GM18499 (cell line): ENCODE measurements at regions not wholly inside any gene's neighbourhood (a gene's known extent, or its start where the extent isn't known, plus 50 kb on each side); places are given as distances from the start of the nearest gene placed in this dataset.

Experiments used
- ATAC-seq: cut with Tn5 transposase; IDR thresholded peaks from one replicate; pipeline ENCODE4 v1.9.1; 2021; ENCODE audit warnings: moderate number of reproducible peaks; ENCODE audit not compliant: insufficient read depth, unreplicated experiment

DNA sequence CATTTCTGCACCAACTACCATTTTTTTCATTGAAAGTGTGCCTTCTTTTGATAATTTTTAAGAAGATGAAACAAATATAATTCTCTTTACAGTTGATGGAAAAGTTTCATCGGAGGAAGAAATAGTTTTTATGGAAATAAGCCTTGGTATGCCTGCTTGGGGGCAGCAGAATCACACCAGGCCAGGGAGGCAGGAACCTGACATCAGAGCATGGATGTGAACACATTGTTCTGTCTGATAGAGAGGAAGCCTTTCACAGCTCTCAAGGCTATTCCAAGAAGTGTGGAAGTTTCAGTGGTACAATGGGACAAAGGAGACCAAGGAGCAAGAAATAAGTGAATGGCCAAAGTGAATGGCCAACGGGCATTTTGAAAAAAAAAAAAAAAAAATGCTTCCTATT lies 162.2 kb upstream of the KCNK2 start:
- ATAC-seq, result no peak

DNA sequence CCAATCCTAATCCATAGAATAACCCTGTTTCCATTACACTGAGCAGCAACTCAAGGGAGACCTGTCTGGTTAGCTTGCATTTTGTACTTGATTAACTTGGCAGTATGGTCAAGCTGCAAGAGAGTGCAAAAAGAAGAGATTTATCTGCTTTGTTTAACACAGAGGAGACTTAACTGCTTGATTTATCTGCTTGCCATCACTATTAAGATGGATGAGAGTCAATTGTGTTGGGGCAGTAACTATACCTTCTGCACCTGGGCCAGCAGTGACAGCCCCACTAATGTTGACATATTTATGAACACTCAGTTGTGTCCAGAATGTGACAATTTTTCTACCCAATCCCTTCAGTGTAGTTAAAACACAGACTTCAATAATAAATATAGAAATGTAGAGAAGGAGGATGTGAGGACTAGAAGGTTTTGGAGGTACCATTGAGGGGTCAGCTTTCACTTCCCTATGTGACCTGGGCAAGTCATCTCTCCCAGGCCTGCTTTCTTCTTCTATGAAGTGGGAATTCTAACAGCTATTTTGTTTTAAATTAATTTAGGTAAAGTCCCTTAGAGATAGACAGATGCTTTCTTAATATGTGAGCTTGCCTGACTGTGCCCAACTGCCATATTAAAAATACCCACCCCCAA lies 159.1 kb upstream of the KCNK2 start:
- no peak for ATAC-seq

DNA sequence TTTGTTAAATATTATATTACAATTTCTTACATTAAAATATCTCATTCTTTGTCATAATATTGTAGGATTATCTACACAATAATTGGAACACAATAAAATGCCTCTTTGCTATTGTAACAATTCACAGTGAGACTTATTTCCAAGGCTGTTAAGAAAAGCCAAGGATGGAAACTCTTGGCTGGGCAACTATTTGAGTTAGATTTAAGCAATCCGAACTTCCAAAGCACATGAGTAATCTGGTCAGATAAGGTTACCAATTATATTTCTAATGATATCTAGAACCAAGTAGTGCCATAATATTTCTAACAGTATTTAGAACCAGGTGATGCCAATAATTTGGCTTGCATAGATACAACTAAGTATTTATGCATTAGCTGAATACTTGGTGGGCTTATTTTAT lies 154.7 kb upstream of the KCNK2 start:
- no peak for ATAC-seq

- ATAC-seq, result no peak
Observed at GRCh38 chr1:214928574-214928973, 154.0 kb upstream of the KCNK2 start.

DNA sequence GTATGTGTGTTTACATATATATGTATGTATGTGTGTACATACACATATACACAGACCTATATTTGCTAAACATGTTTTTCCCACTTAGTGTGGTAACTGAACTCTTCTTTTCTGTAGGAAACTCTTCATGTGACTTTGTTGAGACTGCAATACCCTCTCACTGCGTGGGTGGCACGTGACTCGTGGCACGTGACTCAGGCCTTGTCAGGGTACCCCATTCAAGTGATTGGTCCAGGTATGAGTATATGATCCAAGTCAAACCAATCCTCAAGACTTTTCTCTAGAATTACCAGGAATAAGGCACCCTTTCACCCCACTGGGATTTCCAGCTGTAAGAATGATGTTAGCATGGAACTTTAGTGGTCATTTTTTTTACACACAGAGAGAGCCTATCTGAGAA lies 149.2 kb upstream of the KCNK2 start:
- ATAC-seq, result no peak

DNA sequence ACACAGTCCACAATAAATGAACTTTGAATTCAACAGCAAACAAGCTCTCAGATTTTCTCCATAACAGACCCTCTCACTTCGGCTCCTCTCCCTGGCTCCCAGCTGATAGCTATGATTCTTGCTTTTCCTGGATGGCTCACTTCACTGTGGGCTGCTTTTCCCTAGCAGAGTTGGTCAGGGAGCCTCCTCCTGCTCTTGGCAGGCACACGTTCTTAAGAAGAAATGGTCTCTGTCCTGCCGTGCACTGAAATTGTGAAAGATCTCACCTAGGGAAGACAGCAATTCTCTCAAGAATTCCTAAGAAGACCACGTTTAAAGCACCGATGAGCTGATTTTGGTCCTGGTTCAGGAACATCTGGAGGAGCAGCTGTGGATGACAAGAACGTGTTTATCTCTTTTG lies 148.5 kb upstream of the KCNK2 start:
- no peak for ATAC-seq

DNA sequence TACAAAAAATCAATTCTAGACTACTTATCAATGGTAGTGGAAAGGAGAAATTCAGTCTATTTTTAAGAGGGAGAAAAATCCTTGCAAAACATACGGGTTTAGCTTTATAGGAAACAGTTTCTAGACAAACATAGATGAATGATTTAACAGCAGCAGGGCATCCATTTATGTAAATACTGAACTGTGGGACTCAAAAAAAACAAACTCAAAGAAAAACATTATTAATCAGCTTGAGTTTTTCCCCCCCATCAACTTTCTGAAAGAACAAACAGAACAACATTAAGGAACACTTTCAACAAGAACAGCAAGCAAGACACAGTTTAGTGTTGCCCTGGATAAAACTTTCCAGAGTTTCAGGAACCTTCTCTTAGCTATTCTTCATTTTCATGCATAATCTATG lies 147.3 kb upstream of the KCNK2 start:
- no peak for ATAC-seq

DNA sequence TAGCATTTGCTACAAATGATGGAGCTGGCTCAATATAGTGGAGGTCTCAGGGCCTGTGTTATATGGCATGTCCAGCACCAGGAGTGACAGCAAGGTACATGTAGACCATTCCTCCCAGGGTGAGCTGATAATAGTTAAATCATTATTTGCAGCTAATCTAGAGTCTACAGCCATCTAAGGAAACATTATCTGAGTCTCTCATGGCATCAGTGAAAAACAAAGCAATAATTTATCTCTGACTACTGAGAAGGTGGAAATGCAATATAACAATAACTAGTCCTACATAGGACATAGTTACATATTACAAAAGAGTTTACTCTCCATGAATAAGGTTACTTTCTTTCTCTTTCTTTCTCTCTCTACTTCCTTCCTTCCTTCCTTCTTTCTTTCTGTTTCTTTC lies 143.4 kb upstream of the KCNK2 start:
- ATAC-seq, result no peak

DNA sequence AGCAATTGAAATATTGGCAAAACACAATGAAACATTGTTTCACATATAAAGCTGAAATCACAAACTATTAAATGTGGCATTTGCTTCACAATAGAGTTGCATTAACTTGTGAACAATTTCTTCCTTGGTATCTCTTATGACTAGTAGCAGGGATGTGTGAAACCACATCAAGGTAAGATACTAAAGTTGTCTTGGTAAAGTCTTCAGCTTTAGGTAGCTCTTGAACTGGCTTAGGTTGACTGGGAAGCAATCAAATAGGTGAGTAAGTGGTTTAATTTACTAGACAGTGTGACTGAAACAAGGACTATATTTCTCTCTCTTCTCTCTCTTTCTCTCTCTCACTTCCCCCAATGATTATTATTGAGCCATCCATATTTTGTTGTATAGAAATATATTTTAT lies 141.5 kb upstream of the KCNK2 start:
- no peak for ATAC-seq

DNA sequence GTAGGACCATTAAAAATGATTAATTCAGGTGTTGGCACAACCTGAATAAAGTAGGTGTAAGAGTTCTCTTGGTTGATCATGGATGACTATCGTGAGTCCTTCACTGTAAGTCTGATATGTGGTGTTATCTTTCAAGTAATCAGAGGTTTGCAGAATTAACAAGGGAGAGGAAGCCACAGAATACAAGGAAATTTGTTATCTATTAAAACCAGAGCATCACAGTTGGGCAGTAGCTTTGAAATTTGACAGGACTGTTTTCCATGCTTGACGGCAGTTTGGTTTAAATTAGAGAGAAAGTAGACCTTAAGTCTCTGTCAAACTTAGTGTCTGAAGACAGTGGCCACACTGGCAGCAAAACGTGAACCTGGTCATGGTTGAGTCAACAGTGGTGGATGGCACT lies 139.5 kb upstream of the KCNK2 start:
- ATAC-seq, result no peak

DNA sequence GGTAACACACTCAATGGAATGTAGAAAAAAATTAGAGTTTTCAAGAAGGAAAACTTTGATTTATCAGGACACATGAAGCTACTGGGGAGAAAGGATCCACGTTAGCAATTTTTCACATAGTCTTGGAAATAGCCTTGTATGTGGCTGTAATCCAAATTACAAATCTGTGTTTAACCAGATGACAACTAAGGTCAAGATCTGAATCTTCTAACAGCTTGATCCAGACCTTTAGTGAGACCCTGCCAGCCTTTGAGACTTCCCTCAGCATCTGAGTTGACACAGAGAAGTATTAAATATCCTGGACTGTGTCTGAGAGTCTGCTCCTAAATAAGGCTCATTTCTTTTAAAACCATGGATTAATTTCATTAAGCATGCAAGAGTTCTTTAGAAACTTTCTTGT lies 135.9 kb upstream of the KCNK2 start:
- no peak for ATAC-seq

DNA sequence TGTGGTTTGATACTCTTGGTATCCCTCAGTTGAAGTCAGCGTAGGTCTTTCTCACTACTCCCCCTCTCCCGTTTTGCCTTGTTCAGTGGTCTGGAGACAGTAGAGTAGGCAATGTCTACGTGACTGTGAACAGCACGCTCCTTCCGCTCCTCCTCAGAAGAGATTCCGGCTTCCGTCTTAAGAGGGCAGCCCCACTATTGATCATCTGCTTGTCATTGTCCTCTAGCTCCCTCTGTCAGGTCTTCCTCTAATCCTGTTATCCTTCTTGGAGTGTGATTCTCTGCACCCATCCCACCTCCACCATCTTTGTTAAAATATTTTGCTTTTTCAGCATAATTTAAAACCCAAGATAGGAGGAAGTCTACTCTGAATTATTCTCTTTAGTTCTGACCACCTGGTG lies 129.9 kb upstream of the KCNK2 start:
- ATAC-seq, result no peak

DNA sequence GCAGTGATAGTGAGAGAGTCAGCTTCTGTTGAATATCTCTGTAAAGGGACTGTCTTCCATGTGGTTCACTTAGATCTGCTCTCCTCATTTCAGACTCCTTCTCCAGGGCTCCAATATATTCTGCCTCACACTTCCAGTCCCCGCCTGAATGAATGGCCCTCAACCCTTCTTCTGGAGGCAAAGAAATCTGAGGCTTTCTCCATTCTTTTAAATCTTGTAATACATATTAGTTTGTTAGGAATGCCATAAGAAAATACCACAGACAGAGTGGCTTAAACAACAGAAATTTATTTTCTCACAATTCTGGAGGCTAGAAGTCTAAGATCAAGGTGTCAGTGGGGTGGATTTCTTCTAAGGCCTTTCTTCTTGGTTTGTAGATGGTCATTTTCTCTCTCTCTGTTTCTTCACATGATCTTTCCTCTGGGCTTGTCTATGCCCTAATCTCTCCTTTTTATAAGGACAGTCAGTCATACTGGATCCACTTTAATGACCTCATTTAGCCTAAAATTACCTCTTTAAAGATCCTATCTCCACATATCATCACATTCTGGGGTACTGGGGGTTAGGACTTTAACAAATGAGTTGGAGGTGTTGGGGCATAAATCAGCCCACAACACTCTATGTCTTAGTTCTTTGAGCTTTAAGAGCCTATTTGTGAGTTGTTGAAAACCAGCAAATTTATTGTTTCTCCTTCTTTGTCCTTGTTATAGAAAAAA lies 128.5 kb upstream of the KCNK2 start:
- ATAC-seq, result no peak

- no peak for ATAC-seq
Observed at GRCh38 chr1:214954617-214954949, 128.0 kb upstream of the KCNK2 start.

DNA sequence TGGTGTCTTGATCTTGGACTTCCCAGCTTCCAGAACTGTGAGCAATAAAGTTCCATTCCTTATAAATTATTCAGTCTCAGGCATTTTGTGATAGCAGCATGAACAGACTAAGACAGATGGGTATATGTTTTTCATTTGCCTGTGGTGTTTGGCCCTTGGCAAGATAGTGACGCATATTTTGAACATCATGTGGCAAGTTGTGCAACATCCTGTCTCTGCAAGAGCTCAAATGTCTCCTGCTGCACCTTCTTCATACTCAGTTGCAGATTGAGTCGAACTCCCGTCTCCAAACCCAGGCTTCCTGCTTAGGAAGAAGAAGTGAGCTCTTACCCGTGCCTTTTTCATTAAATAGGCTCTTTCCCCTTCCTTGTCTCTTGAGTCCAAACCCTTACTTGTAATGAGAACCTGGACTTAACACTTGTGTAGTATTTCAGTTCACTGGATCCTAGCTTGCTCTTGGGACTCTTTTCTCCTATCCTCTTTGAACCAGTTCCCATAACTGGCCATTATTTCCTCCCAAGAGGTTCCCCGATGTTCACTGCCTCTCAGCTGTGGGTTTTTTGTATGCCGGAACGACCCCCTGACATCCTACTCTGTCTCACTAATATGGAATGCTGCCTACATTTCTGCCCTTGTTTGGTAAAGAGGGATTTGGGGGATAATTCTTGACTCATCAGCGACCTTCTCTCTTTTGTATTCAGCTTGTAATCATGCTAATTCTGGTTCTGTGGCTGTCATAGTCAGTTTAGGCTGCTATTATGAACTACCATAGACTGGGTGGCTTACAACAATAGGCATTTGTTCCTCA lies 125.0 kb upstream of the KCNK2 start:
- no peak for ATAC-seq

- ATAC-seq, result no peak
Observed at GRCh38 chr1:214958486-214958885, 124.1 kb upstream of the KCNK2 start.

DNA sequence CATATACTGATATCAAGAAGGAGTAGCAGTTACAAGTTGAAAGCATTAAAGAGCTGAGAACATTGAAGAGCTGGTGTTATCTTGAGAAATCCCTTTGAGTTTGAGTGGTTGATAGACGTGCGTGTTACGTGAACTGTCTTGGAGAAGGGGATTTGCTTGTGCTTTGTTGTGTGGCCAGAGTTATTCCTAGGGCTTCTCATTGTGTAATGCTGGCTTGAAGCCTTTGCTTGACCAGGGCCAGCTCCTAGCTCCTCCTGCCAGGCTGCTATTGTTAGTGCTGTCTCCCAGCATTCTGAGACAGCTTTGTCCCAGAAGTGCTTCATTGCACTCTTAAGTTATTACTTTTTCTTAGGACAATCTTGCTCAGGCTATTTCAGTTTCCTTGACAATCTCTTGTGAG lies 116.2 kb upstream of the KCNK2 start:
- ATAC-seq, result no peak

DNA sequence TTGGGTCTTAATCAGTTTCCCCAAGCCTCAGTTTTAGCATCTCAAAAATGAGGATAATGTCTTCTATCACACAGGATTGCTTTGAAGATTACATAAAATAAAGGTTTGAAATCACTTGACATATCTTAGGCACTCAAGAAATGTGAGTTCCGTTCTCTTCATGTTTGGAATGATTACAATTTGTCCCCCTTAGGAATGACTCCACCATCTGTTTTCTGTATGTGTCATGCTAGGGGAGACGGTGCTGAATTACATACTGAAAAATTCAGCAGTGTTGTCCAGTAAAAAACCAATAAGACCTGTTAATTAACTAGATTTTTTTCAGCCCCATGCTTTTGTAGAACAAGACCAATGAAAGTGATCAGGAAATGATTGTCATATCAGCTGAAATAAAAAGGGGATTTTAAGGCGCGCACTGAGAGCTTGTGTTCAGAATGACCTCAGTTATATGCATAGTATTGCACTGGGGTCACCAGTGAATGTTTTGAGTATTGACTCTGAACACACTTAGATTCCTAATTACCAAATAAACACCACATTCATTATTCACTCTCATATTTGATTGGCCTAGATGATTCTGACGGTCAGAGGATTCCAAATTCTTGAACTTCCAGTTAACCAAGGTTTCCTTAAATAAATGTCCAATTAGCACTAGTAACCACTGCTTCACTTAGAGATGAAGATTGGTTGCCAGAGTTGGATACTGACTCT lies 114.5 kb upstream of the KCNK2 start:
- ATAC-seq, result no peak

- ATAC-seq, result no peak
Observed at GRCh38 chr1:214970016-214970415, 112.5 kb upstream of the KCNK2 start.

- no peak for ATAC-seq
Observed at GRCh38 chr1:214971071-214971470, 111.5 kb upstream of the KCNK2 start.

GRCh38 chr1:214974002-214974401 lies 108.5 kb upstream of the KCNK2 start:
- ATAC-seq, result no peak
